ENCODE measurements at regions not wholly inside any gene's neighbourhood (a gene's known extent, or its start where the extent isn't known, plus 50 kb on each side); places are given as distances from the start of the nearest gene placed in this dataset.

GRCh38 chr13:83577183-83577582 is 305.1 kb downstream of the SLITRK1 start:
- no peaks in the 10 kb centered on the region for H3K36me3 ChIP-seq (ENCODE audit: control insufficient read depth in 4 of 4, insufficient read depth in 3 of 4, low read depth in 1 of 4, low read length in 3 of 4)
- 77% methylated on average over 2 of the region's 2 CpGs for WGBS
- H3K9me3 ChIP-seq (ENCODE audit: control insufficient read depth in 4 of 4, low read length in 3 of 4) = no peaks in the 10 kb centered on the region
- TF ChIP-seq CTCF (IDR thresholded peaks at IDR 0.05; ENCODE audit: low read depth, low read length, missing input control) (no peak), TAF1 (conservative IDR thresholded peaks at IDR 0.05) (no peak), HNF4G (IDR thresholded peaks at IDR 0.05) (no peak), JUND (IDR thresholded peaks at IDR 0.05) (no peak), SP1 (IDR thresholded peaks at IDR 0.05) (no peak), HNF4A (conservative IDR thresholded peaks at IDR 0.05) (no peak), YY1 (IDR thresholded peaks at IDR 0.05) (no peak), EGR1 (IDR thresholded peaks at IDR 0.05; ENCODE audit: low read depth in 2 of 2) (no peak), RAD21 (IDR thresholded peaks at IDR 0.05) (no peak), MAX (IDR thresholded peaks at IDR 0.05) (no peak), GABPA (IDR thresholded peaks at IDR 0.05 in 1 of 2, conservative IDR thresholded peaks at IDR 0.05 in 1 of 2) (no peak), FOXA2 (IDR thresholded peaks at IDR 0.05) (no peak), FOXA1 (IDR thresholded peaks at IDR 0.05) (no peak), RXRA (IDR thresholded peaks at IDR 0.05) (no peak), NR2F2 (IDR thresholded peaks at IDR 0.05) (no peak), ZBTB33 (IDR thresholded peaks at IDR 0.05) (no peak)
- TF ChIP-seq, protein P1, sequence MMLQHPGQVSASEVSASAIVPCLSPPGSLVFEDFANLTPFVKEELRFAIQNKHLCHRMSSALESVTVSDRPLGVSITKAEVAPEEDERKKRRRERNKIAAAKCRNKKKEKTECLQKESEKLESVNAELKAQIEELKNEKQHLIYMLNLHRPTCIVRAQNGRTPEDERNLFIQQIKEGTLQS (IDR thresholded peaks at IDR 0.05) = no peak
- TF ChIP-seq, protein P2, sequence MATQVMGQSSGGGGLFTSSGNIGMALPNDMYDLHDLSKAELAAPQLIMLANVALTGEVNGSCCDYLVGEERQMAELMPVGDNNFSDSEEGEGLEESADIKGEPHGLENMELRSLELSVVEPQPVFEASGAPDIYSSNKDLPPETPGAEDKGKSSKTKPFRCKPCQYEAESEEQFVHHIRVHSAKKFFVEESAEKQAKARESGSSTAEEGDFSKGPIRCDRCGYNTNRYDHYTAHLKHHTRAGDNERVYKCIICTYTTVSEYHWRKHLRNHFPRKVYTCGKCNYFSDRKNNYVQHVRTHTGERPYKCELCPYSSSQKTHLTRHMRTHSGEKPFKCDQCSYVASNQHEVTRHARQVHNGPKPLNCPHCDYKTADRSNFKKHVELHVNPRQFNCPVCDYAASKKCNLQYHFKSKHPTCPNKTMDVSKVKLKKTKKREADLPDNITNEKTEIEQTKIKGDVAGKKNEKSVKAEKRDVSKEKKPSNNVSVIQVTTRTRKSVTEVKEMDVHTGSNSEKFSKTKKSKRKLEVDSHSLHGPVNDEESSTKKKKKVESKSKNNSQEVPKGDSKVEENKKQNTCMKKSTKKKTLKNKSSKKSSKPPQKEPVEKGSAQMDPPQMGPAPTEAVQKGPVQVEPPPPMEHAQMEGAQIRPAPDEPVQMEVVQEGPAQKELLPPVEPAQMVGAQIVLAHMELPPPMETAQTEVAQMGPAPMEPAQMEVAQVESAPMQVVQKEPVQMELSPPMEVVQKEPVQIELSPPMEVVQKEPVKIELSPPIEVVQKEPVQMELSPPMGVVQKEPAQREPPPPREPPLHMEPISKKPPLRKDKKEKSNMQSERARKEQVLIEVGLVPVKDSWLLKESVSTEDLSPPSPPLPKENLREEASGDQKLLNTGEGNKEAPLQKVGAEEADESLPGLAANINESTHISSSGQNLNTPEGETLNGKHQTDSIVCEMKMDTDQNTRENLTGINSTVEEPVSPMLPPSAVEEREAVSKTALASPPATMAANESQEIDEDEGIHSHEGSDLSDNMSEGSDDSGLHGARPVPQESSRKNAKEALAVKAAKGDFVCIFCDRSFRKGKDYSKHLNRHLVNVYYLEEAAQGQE (IDR thresholded peaks at IDR 0.05) = no peak
- no peak for DNase-seq (ENCODE audit: low spot score)
- no peak overlapping the region for H3K9ac ChIP-seq (ENCODE audit: low read depth in 1 of 2, low read length in 2 of 2)
- no peak overlapping the region for H3K27ac ChIP-seq (ENCODE audit: low read depth in 1 of 2, low read length in 2 of 2)
- H3K4me1 ChIP-seq (ENCODE audit: control insufficient read depth in 4 of 4, insufficient read depth in 4 of 4, low read length in 3 of 4) = no peaks in the 10 kb centered on the region
- no peaks in the 10 kb centered on the region for H3K27me3 ChIP-seq (ENCODE audit: control insufficient read depth in 4 of 4, insufficient read depth in 4 of 4, low read length in 3 of 4)
- no peak overlapping the region for H3K4me3 ChIP-seq (ENCODE audit: low read depth in 1 of 3, low read length in 3 of 3)
